GM23338 (cell line): ENCODE measurements at regions not wholly inside any gene's neighbourhood (a gene's known extent, or its start where the extent isn't known, plus 50 kb on each side); places are given as distances from the start of the nearest gene placed in this dataset.

Experiments used
- ATAC-seq: fragments of 200-7000 bp; cut with Tn5 transposase; 3 replicates; pipeline ENCODE4 v1.9.1; 2020
- DNase-seq: peaks from one replicate; pipeline ENCODE4 v3.0.0-alpha.2; 2015; ENCODE audit warnings: low spot score
- H2AFZ ChIP-seq: fragments of 200-600 bp; sonication (generic); 2 replicates; pipeline ENCODE4 v1.8.0; 2016; ENCODE audit warnings: antibody characterized with exemption, mild to moderate bottlenecking, moderate library complexity
- H3F3A ChIP-seq: fragments of 200-600 bp; sonication (generic); replicated peaks from 2 replicates; pipeline ENCODE4 v1.8.0; 2017; ENCODE audit warnings: antibody characterized with exemption, mixed run types, low read depth
- H3K27ac ChIP-seq: fragments of 200-600 bp; sonication (generic); 2 replicates; pipeline ENCODE4 v1.6.1; 2016; ENCODE audit warnings: low read depth
- H3K27me3 ChIP-seq: fragments of 200-600 bp; sonication (generic); 2 replicates; pipeline ENCODE4 v1.8.0; 2016; ENCODE audit warnings: mild to moderate bottlenecking, mixed run types, moderate library complexity; ENCODE audit not compliant: insufficient read depth
- H3K36me3 ChIP-seq: fragments of 200-600 bp; sonication (generic); 2 replicates; pipeline ENCODE4 v1.8.0; 2016; ENCODE audit warnings: mild to moderate bottlenecking; ENCODE audit not compliant: insufficient read depth
- H3K4me1 ChIP-seq: fragments of 200-600 bp; sonication (generic); 2 replicates; pipeline ENCODE4 v1.8.0; 2016; ENCODE audit warnings: mild to moderate bottlenecking, moderate library complexity; ENCODE audit not compliant: insufficient read depth
- H3K4me2 ChIP-seq: fragments of 200-600 bp; sonication (generic); 2 replicates; pipeline ENCODE4 v1.7.1; 2017; ENCODE audit warnings: mixed run types
- H3K4me3 ChIP-seq: fragments of 200-600 bp; sonication (generic); 2 replicates; pipeline ENCODE4 v1.6.1; 2016; ENCODE audit warnings: mixed run types
- H3K79me2 ChIP-seq: fragments of 200-600 bp; sonication (generic); replicated peaks from 2 replicates; pipeline ENCODE4 v1.8.0; 2017; ENCODE audit warnings: mild to moderate bottlenecking; ENCODE audit not compliant: insufficient read depth
- H3K9me2 ChIP-seq: fragments of 200-600 bp; sonication (generic); 2 replicates; pipeline ENCODE4 v1.8.0; 2017; ENCODE audit not compliant: insufficient read depth
- H4K20me1 ChIP-seq: fragments of 200-600 bp; sonication (generic); replicated peaks from 2 replicates; pipeline ENCODE4 v1.8.0; 2017; ENCODE audit warnings: mild to moderate bottlenecking; ENCODE audit not compliant: insufficient read depth
- H3K27ac Mint-ChIP-seq: 2 replicates; pipeline ENCODE4 v1.8.0; 2020; ENCODE audit warnings: inconsistent platforms, mild to moderate bottlenecking, moderate library complexity, mixed read lengths
- H3K27me3 Mint-ChIP-seq: 3 replicates; pipeline ENCODE4 v1.8.0; 2022; ENCODE audit warnings: low read depth, mild to moderate bottlenecking, moderate library complexity, mixed read lengths, inconsistent platforms; ENCODE audit not compliant: insufficient read depth, poor library complexity
- H3K36me3 Mint-ChIP-seq: 3 replicates; pipeline ENCODE4 v1.8.0; 2021; ENCODE audit warnings: low read depth, mild to moderate bottlenecking, inconsistent platforms, moderate library complexity, mixed read lengths
- H3K4me1 Mint-ChIP-seq: 3 replicates; pipeline ENCODE4 v1.8.0; 2020; ENCODE audit warnings: mild to moderate bottlenecking, inconsistent platforms, mixed read lengths
- H3K4me3 Mint-ChIP-seq: 3 replicates; pipeline ENCODE4 v1.8.0; 2021; ENCODE audit warnings: moderate library complexity, mild to moderate bottlenecking, inconsistent platforms, mixed read lengths
- H3K9me3 Mint-ChIP-seq: 3 replicates; pipeline ENCODE4 v1.8.0; 2020; ENCODE audit warnings: moderate library complexity, mild to moderate bottlenecking, inconsistent platforms, mixed read lengths
- CREB1 ChIP-seq: fragments of 250-450 bp; sonication (Bioruptor Pico); IDR thresholded peaks from 2 replicates; pipeline ENCODE4 v1.5.0; 2020; ENCODE audit warnings: low read depth, mild to moderate bottlenecking, moderate library complexity
- ETS1 ChIP-seq: IDR thresholded peaks from 2 replicates; pipeline ENCODE4 v1.6.1; 2016; ENCODE audit warnings: antibody characterized with exemption
- EZH2 ChIP-seq: fragments of 200-600 bp; sonication (generic); IDR thresholded peaks from one replicate; pipeline ENCODE4 v1.8.0; 2017; ENCODE audit warnings: antibody characterized with exemption, mild to moderate bottlenecking, low read depth; ENCODE audit not compliant: unreplicated experiment
- EZH2phosphoT487 ChIP-seq: fragments of 200-600 bp; sonication (generic); IDR thresholded peaks from one replicate; pipeline ENCODE4 v1.8.1; 2018; ENCODE audit warnings: antibody characterized with exemption; ENCODE audit not compliant: unreplicated experiment
- NANOG ChIP-seq: IDR thresholded peaks from 2 replicates; pipeline ENCODE4 v1.6.1; 2016; ENCODE audit warnings: antibody characterized with exemption, borderline replicate concordance
- ZNF331 ChIP-seq: fragments of 250-450 bp; sonication (Bioruptor Pico); IDR thresholded peaks from 2 replicates; pipeline ENCODE4 v1.5.0; 2020; ENCODE audit warnings: low read depth, mild to moderate bottlenecking, moderate library complexity
- TF ChIP-seq, protein P1 (sequence below): IDR thresholded peaks from one replicate; pipeline ENCODE4 v1.6.1; 2018; ENCODE audit warnings: antibody characterized with exemption; ENCODE audit not compliant: unreplicated experiment
- TF ChIP-seq, protein P2 (sequence below), 2 experiments: fragments of 200-600 bp in 1 of 2; sonication (generic) in 1 of 2; conservative IDR thresholded peaks; 2 replicates each; pipeline versions ENCODE4 v1.5.1 to v1.6.1; 2016 to 2017; ENCODE audit warnings: antibody characterized with exemption in 2 of 2, low read depth in 2 of 2, mild to moderate bottlenecking in 2 of 2, moderate library complexity in 1 of 2

DNA sequence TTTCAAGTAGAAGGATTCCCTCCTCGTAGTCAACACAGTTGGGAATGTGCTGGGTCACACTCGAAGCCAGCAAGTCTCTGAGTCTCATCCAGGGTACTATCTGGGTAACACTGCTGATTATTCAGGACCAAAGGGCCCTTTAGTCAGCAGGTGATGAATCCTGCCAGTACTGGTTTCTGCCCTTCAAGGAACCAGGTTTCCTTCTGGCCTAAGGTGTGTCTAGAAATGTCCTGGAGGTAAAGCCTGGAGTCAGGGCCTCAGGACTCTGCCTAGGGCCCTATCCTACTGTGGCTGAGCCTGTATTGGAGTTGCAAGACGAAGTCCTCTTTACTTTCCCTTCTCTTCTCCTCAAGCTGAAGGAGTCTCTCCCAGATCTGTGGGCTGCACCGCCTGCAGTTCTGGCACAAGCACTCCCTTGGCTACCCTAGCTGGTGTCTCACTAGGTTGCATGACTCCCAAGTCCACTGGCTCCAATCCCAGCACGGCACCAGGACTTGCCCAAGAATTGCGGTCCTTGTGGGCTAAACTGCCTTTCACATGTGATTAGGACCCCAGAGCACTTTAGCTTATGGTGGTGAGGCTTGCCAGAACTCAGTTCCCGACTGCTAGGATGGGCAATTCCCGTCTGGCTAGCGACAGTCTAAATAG is 193.7 kb upstream of the PDE3A start (continued):
- TF ChIP-seq, protein P1, sequence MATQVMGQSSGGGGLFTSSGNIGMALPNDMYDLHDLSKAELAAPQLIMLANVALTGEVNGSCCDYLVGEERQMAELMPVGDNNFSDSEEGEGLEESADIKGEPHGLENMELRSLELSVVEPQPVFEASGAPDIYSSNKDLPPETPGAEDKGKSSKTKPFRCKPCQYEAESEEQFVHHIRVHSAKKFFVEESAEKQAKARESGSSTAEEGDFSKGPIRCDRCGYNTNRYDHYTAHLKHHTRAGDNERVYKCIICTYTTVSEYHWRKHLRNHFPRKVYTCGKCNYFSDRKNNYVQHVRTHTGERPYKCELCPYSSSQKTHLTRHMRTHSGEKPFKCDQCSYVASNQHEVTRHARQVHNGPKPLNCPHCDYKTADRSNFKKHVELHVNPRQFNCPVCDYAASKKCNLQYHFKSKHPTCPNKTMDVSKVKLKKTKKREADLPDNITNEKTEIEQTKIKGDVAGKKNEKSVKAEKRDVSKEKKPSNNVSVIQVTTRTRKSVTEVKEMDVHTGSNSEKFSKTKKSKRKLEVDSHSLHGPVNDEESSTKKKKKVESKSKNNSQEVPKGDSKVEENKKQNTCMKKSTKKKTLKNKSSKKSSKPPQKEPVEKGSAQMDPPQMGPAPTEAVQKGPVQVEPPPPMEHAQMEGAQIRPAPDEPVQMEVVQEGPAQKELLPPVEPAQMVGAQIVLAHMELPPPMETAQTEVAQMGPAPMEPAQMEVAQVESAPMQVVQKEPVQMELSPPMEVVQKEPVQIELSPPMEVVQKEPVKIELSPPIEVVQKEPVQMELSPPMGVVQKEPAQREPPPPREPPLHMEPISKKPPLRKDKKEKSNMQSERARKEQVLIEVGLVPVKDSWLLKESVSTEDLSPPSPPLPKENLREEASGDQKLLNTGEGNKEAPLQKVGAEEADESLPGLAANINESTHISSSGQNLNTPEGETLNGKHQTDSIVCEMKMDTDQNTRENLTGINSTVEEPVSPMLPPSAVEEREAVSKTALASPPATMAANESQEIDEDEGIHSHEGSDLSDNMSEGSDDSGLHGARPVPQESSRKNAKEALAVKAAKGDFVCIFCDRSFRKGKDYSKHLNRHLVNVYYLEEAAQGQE, result no peak
- TF ChIP-seq CREB1 (no peak), NANOG (no peak), EZH2phosphoT487 (no peak)
- TF ChIP-seq, protein P2, sequence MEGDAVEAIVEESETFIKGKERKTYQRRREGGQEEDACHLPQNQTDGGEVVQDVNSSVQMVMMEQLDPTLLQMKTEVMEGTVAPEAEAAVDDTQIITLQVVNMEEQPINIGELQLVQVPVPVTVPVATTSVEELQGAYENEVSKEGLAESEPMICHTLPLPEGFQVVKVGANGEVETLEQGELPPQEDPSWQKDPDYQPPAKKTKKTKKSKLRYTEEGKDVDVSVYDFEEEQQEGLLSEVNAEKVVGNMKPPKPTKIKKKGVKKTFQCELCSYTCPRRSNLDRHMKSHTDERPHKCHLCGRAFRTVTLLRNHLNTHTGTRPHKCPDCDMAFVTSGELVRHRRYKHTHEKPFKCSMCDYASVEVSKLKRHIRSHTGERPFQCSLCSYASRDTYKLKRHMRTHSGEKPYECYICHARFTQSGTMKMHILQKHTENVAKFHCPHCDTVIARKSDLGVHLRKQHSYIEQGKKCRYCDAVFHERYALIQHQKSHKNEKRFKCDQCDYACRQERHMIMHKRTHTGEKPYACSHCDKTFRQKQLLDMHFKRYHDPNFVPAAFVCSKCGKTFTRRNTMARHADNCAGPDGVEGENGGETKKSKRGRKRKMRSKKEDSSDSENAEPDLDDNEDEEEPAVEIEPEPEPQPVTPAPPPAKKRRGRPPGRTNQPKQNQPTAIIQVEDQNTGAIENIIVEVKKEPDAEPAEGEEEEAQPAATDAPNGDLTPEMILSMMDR (conservative IDR thresholded peaks at IDR 0.05; ENCODE audit: low read depth in 2 of 2), result no peak

DNA sequence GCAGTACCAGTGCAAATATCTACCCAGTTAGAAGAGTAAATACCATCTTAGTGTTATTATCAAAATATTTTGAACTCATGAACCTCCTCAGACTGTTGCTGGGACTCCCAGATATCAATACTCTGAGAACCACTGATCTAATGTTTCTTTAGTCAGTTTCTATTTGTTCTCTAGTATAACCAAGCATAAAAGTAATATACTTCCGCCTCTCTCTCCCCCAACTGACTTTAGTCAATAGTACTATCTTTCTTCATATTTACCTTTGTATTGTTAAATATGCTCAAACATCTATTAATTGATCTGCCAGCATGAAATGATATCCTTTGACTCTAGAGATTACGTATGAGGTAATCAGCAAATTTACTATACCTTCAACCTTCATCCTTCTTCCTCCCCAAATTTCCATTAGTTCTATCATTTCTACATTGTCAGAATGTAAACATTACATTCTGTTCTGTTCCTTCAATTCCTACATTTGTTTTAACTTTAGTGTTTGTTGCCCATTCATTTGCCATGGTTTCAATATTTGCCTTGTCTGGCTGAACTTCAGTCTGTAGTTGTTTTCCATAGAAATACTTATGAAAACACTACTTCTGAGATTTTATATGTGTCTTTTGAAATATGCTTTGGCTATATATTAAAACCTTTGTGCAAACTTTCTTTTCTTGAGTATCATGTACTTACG is 192.5 kb upstream of the PDE3A start:
- Mint-ChIP-seq H3K27ac (no peak overlapping the region), H3K4me1 (no peaks in the 10 kb centered on the region), H3K27me3 (no peaks in the 10 kb centered on the region), H3K9me3 (no peaks in the 10 kb centered on the region), H3K36me3 (no peaks in the 10 kb centered on the region), H3K4me3 (no peak overlapping the region)
- no peaks in the 10 kb centered on the region for H3F3A ChIP-seq
- no peaks in the 10 kb centered on the region for H3K27me3 ChIP-seq
- H3K27ac ChIP-seq, result no peak overlapping the region
- H3K36me3 ChIP-seq, result no peaks in the 10 kb centered on the region
- no peak overlapping the region for H3K4me3 ChIP-seq
- H3K4me1 ChIP-seq, result no peaks in the 10 kb centered on the region
- no peaks in the 10 kb centered on the region for H3K79me2 ChIP-seq
- no peak for ATAC-seq
- no peaks in the 10 kb centered on the region for H3K9me2 ChIP-seq
- DNase-seq, result no peak
- H3K4me2 ChIP-seq, result no peak overlapping the region
- H2AFZ ChIP-seq, result no peak overlapping the region
- H4K20me1 ChIP-seq, result no peaks in the 10 kb centered on the region
- TF ChIP-seq, protein P2 (conservative IDR thresholded peaks at IDR 0.05; ENCODE audit: low read depth in 2 of 2), result no peak
- TF ChIP-seq, protein P1, result no peak
- TF ChIP-seq CREB1 (no peak), ZNF331 (no peak), EZH2 (no peak), ETS1 (no peak)
